HepG2 (cell line): ENCODE measurements at regions not wholly inside any gene's neighbourhood (a gene's known extent, or its start where the extent isn't known, plus 50 kb on each side); places are given as distances from the start of the nearest gene placed in this dataset.
A peak's percentile ranks its signal among the peaks of the same experiment; 100 is the strongest.

Source experiments
- ATAC-seq: fragments of 200-7000 bp; cut with Tn5 transposase; 3 replicates; pipeline ENCODE4 v1.9.1; 2020; ENCODE audit warnings: mild to moderate bottlenecking, moderate library complexity
- BruUV-seq: library from RNA; stranded (reverse); fragments of 400-500 nt; replicated peaks from 2 replicates; lab custom pipeline; 2021; lab: Mats Ljungman, UMichigan
- CTCF ChIA-PET: fragments of 300-600 bp; formaldehyde crosslinking; extraction: SDS; loops from one replicate; lab custom pipeline; 2021; ENCODE audit warnings: low total read pairs, inconsistent platforms, low intra/inter-chr PET ratio; lab: Yijun Ruan, JAX
- POLR2A ChIA-PET: fragments of 350-600 bp; sonication (Branson Sonifier 250); formaldehyde crosslinking; loops from one replicate; lab custom pipeline; 2020; ENCODE audit warnings: antibody characterized with exemption, inconsistent platforms; lab: Yijun Ruan, JAX
- DNase-seq: peaks from one replicate; pipeline ENCODE4 v3.0.0-alpha.2; 2015; ENCODE audit warnings: low spot score
- FAIRE-seq: peaks from 3 replicates; lab custom pipeline; 2011; peaks lifted over from hg19 to GRCh38; lab: Jason Lieb, UNC
- H2AFZ ChIP-seq: one replicate; pipeline ENCODE4 v1.6.1; 2011; ENCODE audit warnings: low read length, inconsistent platforms
- H3K27ac ChIP-seq: fragments of 300-600 bp; 3 replicates; pipeline ENCODE4 v1.8.0; 2011; ENCODE audit warnings: mixed run types, mild to moderate bottlenecking, mixed read lengths, low read length, inconsistent platforms; ENCODE audit not compliant: insufficient read depth; ENCODE audit errors: extremely low read length
- H3K27me3 ChIP-seq, 2 experiments: fragments of 200-600 bp in 1 of 2; 2 replicates in 1 of 2; 3 replicates in 1 of 2; pipeline versions ENCODE4 v1.6.0 to v1.8.0; 2011; ENCODE audit warnings: low read length in 2 of 2, mild to moderate bottlenecking in 2 of 2, moderate library complexity in 2 of 2, inconsistent platforms in 1 of 2; ENCODE audit not compliant: insufficient read depth in 2 of 2, control insufficient read depth in 1 of 2
- H3K36me3 ChIP-seq, 2 experiments: fragments of 200-600 bp in 1 of 2; replicated peaks in 1 of 2; 2 replicates in 1 of 2; 3 replicates in 1 of 2; pipeline versions ENCODE4 v1.5.1 to v1.8.0; 2011; ENCODE audit warnings: low read length in 2 of 2, inconsistent platforms in 1 of 2; ENCODE audit not compliant: insufficient read depth in 2 of 2, control insufficient read depth in 1 of 2
- H3K4me1 ChIP-seq: 2 replicates; pipeline ENCODE4 v1.5.1; 2012; ENCODE audit warnings: low read length, inconsistent platforms; ENCODE audit not compliant: insufficient read depth
- H3K4me2 ChIP-seq: 2 replicates; pipeline ENCODE4 v1.6.0; 2011; ENCODE audit warnings: low read depth, low read length, inconsistent platforms
- H3K4me3 ChIP-seq, 3 experiments: fragments of 200-600 bp in 1 of 3; sonication (generic), shearing (Covaris generic) in 1 of 3; replicated peaks in 1 of 3; 2 replicates each; pipeline ENCODE4 v1.5.1; 2011 to 2016; ENCODE audit warnings: low read length in 3 of 3, inconsistent platforms in 2 of 3, low read depth in 2 of 3, mild to moderate bottlenecking in 2 of 3, control low read depth in 1 of 3, mixed read lengths in 1 of 3; ENCODE audit not compliant: insufficient read depth in 1 of 3
- H3K79me2 ChIP-seq: one replicate; pipeline ENCODE4 v1.6.1; 2011; ENCODE audit warnings: low read length, inconsistent platforms; ENCODE audit not compliant: insufficient read depth
- H3K9ac ChIP-seq: 2 replicates; pipeline ENCODE4 v1.6.0; 2011; ENCODE audit warnings: mild to moderate bottlenecking, low read depth, low read length, inconsistent platforms; ENCODE audit not compliant: insufficient read depth
- H3K9me3 ChIP-seq: 2 replicates; pipeline ENCODE4 v1.5.1; 2012; ENCODE audit warnings: mild to moderate bottlenecking, low read length
- H4K20me1 ChIP-seq: 2 replicates; pipeline ENCODE4 v1.6.0; 2011; ENCODE audit warnings: inconsistent platforms, mild to moderate bottlenecking, low read length, moderate library complexity; ENCODE audit not compliant: insufficient read depth
- FOXO4 ChIP-seq: sonication (generic); formaldehyde crosslinking; conservative IDR thresholded peaks from 2 replicates; pipeline ENCODE4 v1.8.1; 2023; ENCODE audit warnings: missing genetic modification reagents
- HIC2 ChIP-seq: sonication (generic); formaldehyde crosslinking; IDR thresholded peaks from 2 replicates; pipeline ENCODE4 v1.9.0; 2022; ENCODE audit warnings: low read depth, missing genetic modification reagents
- HNRNPUL1 ChIP-seq: fragments of 200-400 bp; formaldehyde crosslinking; IDR thresholded peaks from 2 replicates; pipeline ENCODE4 v1.6.1; 2017; ENCODE audit warnings: low read depth, mild to moderate bottlenecking, low read length, moderate library complexity
- KLF11 ChIP-seq: IDR thresholded peaks from 2 replicates; pipeline ENCODE4 v1.6.1; 2016; ENCODE audit warnings: missing compliant biosample characterization
- NR2C2 ChIP-seq: sonication (generic); formaldehyde crosslinking; IDR thresholded peaks from 2 replicates; pipeline ENCODE4 v1.4.0; 2020; ENCODE audit warnings: missing genetic modification reagents, mild to moderate bottlenecking, moderate library complexity, borderline replicate concordance
- TRAFD1 ChIP-seq: sonication (generic); formaldehyde crosslinking; IDR thresholded peaks from 2 replicates; pipeline ENCODE4 v1.5.1; 2020; ENCODE audit warnings: missing genetic modification reagents, mild to moderate bottlenecking, borderline replicate concordance
- YY1 ChIP-seq: IDR thresholded peaks from 2 replicates; pipeline ENCODE4 v1.6.1; 2011; ENCODE audit warnings: low read length, low read depth, moderate library complexity, mild to moderate bottlenecking; ENCODE audit not compliant: insufficient read depth, insufficient replicate concordance
- ZFP41 ChIP-seq: sonication (generic); formaldehyde crosslinking; IDR thresholded peaks from 2 replicates; pipeline ENCODE4 v1.4.0; 2020; ENCODE audit warnings: mild to moderate bottlenecking, missing genetic modification reagents, borderline replicate concordance
- ZNF768 ChIP-seq: sonication (generic); formaldehyde crosslinking; IDR thresholded peaks from 2 replicates; pipeline ENCODE4 v1.4.0; 2020; ENCODE audit warnings: missing genetic modification reagents
- ZNF781 ChIP-seq: sonication (generic); formaldehyde crosslinking; IDR thresholded peaks from 2 replicates; pipeline ENCODE4 v1.5.1; 2020; ENCODE audit warnings: borderline replicate concordance, mild to moderate bottlenecking, missing genetic modification reagents; ENCODE audit errors: not compliant biosample characterization
- WGBS: methylation state at CpG from one replicate; pipeline ENCODE4 v1.1.6; 2017; ENCODE audit warnings: low lambda C conversion rate; 5-methylcytosine and 5-hydroxymethylcytosine counted together
- in situ Hi-C: cut with HindIII; loops from 2 replicates; pipeline ENCODE4 v1.10.0; 2017; ENCODE audit warnings: low pct_unique_long_range_greater_than_20kb; ENCODE audit not compliant: extremely low pct_ligation_motif_present
- intact Hi-C: fragments of 100-400 bp; cut with micrococcal nuclease; formaldehyde crosslinking; loops from one replicate; pipeline ENCODE4 v1.10.0; 2022; ENCODE audit not compliant: unreplicated experiment
- TF ChIP-seq, protein P1 (sequence below): sonication (generic); formaldehyde crosslinking; IDR thresholded peaks from 2 replicates; pipeline ENCODE4 v1.4.0; 2020; ENCODE audit warnings: missing genetic modification reagents, borderline replicate concordance

GRCh38 chr4:15148691-15149090, 146.4 kb downstream of the CPEB2 start (continued):
- TF ChIP-seq NR2C2 (CRISPR knock-in tag) (no peak), YY1 (no peak)

DNA sequence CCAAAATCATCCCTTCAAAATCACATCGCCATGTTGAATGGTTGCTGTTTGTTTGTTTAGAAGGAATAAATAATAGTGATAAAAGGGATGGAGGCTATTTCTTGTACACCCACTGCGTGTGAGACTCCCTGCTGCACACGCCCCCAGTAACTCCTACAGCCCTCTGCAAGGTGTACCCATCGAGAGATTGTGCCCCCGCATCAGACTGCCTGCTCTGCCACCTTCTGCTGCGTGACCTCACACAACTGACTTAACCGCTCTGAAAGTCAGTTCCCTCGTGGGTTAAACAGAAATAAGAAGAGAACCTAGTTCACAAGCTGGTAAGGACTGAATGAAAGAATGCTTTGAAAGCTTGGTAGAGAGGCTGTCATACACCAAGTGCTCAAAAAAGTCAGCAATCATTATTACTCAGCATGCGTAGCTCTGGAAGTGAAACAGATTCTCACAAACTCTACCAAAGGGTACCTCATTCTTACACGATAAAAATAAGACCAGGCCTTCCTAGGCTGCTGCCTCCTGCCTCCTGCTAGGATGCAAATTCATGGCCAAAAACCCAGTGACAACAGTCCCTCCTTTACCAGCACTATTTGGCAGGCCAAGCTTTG, 147.1 kb downstream of the CPEB2 start:
- H3K79me2 ChIP-seq = no peaks in the 10 kb centered on the region
- ChIA-PET POLR2A (interaction anchor here (1.4 kb wide), 1 partner anchor 145 kb away, joined by 3 read pairs; no protein-coding TSS in a partner anchor), CTCF (no interaction called here)
- in situ Hi-C loops (loop anchor here (10.0 kb wide), 1 partner anchor 145 kb away; the partner anchor contains the start of gene CPEB2), intact Hi-C loops (loop anchor here (5.0 kb wide), 1 partner anchor 147 kb away; the partner anchor contains the start of gene CPEB2)
- DNase-seq = no peak
- no peaks in the 10 kb centered on the region for H3K9me3 ChIP-seq
- peak; percentile 48 for ATAC-seq
- no peak overlapping the region for H3K4me3 ChIP-seq
- no peak overlapping the region for H2AFZ ChIP-seq
- H3K27me3 ChIP-seq = no peaks in the 10 kb centered on the region
- 85% methylated on average over 9 of the region's 10 CpGs for WGBS
- H3K4me1 ChIP-seq = peaks cover 61% of the 10 kb centered on the region
- peak overlapping the region; percentile 47 for H3K27ac ChIP-seq
- TSS peak; percentile 68 for BruUV-seq
- FAIRE-seq = no peak
- H4K20me1 ChIP-seq = no peaks in the 10 kb centered on the region
- no peaks in the 10 kb centered on the region for H3K36me3 ChIP-seq
- peak overlapping the region; percentile 33 for H3K4me2 ChIP-seq
- H3K9ac ChIP-seq = no peak overlapping the region
- TF ChIP-seq TRAFD1 (CRISPR knock-in tag) (no peak), ZNF768 (CRISPR knock-in tag) (peak; percentile 65; the same call in 1 of the 2 replicates), ZNF781 (no peak), HNRNPUL1 (no peak), FOXO4 (CRISPR knock-in tag) (no peak), ZFP41 (CRISPR knock-in tag) (no peak), KLF11 (CRISPR knock-in tag) (no peak), HIC2 (CRISPR knock-in tag) (no peak)
- TF ChIP-seq, protein P1, sequence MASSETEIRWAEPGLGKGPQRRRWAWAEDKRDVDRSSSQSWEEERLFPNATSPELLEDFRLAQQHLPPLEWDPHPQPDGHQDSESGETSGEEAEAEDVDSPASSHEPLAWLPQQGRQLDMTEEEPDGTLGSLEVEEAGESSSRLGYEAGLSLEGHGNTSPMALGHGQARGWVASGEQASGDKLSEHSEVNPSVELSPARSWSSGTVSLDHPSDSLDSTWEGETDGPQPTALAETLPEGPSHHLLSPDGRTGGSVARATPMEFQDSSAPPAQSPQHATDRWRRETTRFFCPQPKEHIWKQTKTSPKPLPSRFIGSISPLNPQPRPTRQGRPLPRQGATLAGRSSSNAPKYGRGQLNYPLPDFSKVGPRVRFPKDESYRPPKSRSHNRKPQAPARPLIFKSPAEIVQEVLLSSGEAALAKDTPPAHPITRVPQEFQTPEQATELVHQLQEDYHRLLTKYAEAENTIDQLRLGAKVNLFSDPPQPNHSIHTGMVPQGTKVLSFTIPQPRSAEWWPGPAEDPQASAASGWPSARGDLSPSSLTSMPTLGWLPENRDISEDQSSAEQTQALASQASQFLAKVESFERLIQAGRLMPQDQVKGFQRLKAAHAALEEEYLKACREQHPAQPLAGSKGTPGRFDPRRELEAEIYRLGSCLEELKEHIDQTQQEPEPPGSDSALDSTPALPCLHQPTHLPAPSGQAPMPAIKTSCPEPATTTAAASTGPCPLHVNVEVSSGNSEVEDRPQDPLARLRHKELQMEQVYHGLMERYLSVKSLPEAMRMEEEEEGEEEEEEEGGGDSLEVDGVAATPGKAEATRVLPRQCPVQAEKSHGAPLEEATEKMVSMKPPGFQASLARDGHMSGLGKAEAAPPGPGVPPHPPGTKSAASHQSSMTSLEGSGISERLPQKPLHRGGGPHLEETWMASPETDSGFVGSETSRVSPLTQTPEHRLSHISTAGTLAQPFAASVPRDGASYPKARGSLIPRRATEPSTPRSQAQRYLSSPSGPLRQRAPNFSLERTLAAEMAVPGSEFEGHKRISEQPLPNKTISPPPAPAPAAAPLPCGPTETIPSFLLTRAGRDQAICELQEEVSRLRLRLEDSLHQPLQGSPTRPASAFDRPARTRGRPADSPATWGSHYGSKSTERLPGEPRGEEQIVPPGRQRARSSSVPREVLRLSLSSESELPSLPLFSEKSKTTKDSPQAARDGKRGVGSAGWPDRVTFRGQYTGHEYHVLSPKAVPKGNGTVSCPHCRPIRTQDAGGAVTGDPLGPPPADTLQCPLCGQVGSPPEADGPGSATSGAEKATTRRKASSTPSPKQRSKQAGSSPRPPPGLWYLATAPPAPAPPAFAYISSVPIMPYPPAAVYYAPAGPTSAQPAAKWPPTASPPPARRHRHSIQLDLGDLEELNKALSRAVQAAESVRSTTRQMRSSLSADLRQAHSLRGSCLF = no peak
